Calu3 (cell line): ENCODE measurements at regions not wholly inside any gene's neighbourhood (a gene's known extent, or its start where the extent isn't known, plus 50 kb on each side); places are given as distances from the start of the nearest gene placed in this dataset.
"Not testable (repeated sequence)": the region's sequence is repeated elsewhere in the genome, so short reads cannot be mapped to it uniquely, and the experiment has no call there.

Experiments
- BruUV-seq: library from RNA; stranded (reverse); fragments of 400-500 nt; replicated peaks from 2 replicates; lab custom pipeline; 2021; lab: Mats Ljungman, UMichigan
- CTCF ChIA-PET: fragments of 300-600 bp; sonication (Branson Sonifier 250); formaldehyde crosslinking; loops from one replicate; lab custom pipeline; 2022; ENCODE audit warnings: antibody characterized with exemption; lab: Charles Lee
- DNase-seq: peaks from one replicate; pipeline ENCODE4 v3.0.0; 2022
- H3K27ac Mint-ChIP-seq: one replicate; pipeline ENCODE4 v1.8.0; 2022; ENCODE audit warnings: mixed read lengths; ENCODE audit not compliant: unreplicated experiment
- H3K27me3 Mint-ChIP-seq: one replicate; pipeline ENCODE4 v1.8.0; 2022; ENCODE audit warnings: mixed read lengths; ENCODE audit not compliant: unreplicated experiment
- H3K36me3 Mint-ChIP-seq: one replicate; pipeline ENCODE4 v1.8.0; 2022; ENCODE audit warnings: mild to moderate bottlenecking, moderate library complexity, mixed read lengths; ENCODE audit not compliant: insufficient read depth, unreplicated experiment
- H3K4me1 Mint-ChIP-seq: one replicate; pipeline ENCODE4 v1.8.0; 2022; ENCODE audit warnings: mild to moderate bottlenecking, low read depth, mixed read lengths; ENCODE audit not compliant: unreplicated experiment
- H3K4me3 Mint-ChIP-seq: one replicate; pipeline ENCODE4 v1.8.0; 2022; ENCODE audit warnings: mild to moderate bottlenecking, low read depth, moderate library complexity, mixed read lengths; ENCODE audit not compliant: unreplicated experiment
- H3K9me3 Mint-ChIP-seq: one replicate; pipeline ENCODE4 v1.8.0; 2022; ENCODE audit warnings: low read depth, mixed read lengths; ENCODE audit not compliant: unreplicated experiment
- intact Hi-C: fragments of 100-400 bp; cut with micrococcal nuclease; formaldehyde crosslinking; loops from one replicate; pipeline ENCODE4 v1.10.0; 2022; ENCODE audit not compliant: unreplicated experiment
- TF ChIP-seq, protein P1 (sequence below): fragments of 200-600 bp; IDR thresholded peaks from one replicate; pipeline ENCODE4 v1.8.0; 2022; ENCODE audit warnings: antibody characterized with exemption; ENCODE audit not compliant: unreplicated experiment

DNA sequence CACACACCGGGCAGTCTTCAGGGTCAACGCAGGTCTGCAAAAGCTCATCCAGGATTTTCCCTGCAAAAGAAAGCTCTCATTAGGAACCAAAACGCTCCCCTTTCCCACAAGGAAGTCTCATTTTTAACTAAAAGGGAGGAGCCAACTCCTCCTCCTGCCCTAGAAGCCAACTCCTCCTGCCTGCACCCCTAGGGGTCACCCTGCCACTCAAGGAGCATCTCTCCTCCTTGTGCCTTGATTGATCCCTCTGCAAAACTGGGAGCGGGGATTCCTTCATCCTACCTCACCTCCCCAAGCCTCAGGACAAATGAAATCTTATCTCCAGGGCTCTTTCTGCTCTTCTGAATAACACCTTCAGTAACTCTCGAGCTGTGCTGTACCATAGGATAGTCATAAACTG lies 107.8 kb upstream of the CCT8L2 start:
- H3K36me3 Mint-ChIP-seq, intact Hi-C loops, H3K27ac Mint-ChIP-seq, H3K4me3 Mint-ChIP-seq, CTCF ChIA-PET, DNase-seq, H3K4me1 Mint-ChIP-seq, BruUV-seq, H3K27me3 Mint-ChIP-seq: not testable (repeated sequence)
- H3K9me3 Mint-ChIP-seq = peaks cover 19% of the 10 kb centered on the region

DNA sequence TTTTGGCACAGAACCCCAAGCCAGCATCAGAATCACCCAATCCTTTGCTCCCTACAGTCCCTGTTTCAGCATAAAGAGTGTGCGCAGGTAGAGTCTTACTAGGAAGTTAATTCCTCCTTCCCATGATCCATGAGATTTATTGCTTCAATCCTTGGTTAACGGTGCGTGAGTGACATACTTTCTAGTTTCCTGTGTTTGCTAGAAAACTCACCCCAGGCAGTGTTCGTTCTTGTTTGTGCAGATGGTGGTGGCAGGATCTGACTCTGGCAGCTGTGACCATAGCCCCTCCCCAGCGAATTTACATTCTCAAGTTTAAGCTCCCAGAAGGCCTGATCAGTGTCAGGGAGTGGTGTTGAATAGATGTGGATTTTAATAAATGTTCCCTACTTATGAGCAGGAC lies 106.7 kb upstream of the CCT8L2 start:
- no TSS peak for BruUV-seq
- Mint-ChIP-seq H3K36me3 (no peaks in the 10 kb centered on the region), H3K4me3 (no peak overlapping the region), H3K27me3 (no peaks in the 10 kb centered on the region), H3K9me3 (peaks cover 12% of the 10 kb centered on the region), H3K27ac (no peak overlapping the region), H3K4me1 (no peaks in the 10 kb centered on the region)
- TF ChIP-seq, protein P1, sequence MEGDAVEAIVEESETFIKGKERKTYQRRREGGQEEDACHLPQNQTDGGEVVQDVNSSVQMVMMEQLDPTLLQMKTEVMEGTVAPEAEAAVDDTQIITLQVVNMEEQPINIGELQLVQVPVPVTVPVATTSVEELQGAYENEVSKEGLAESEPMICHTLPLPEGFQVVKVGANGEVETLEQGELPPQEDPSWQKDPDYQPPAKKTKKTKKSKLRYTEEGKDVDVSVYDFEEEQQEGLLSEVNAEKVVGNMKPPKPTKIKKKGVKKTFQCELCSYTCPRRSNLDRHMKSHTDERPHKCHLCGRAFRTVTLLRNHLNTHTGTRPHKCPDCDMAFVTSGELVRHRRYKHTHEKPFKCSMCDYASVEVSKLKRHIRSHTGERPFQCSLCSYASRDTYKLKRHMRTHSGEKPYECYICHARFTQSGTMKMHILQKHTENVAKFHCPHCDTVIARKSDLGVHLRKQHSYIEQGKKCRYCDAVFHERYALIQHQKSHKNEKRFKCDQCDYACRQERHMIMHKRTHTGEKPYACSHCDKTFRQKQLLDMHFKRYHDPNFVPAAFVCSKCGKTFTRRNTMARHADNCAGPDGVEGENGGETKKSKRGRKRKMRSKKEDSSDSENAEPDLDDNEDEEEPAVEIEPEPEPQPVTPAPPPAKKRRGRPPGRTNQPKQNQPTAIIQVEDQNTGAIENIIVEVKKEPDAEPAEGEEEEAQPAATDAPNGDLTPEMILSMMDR = no peak
- no peak for DNase-seq
- CTCF ChIA-PET = no interaction called here
- intact Hi-C loops = no loop called here

DNA sequence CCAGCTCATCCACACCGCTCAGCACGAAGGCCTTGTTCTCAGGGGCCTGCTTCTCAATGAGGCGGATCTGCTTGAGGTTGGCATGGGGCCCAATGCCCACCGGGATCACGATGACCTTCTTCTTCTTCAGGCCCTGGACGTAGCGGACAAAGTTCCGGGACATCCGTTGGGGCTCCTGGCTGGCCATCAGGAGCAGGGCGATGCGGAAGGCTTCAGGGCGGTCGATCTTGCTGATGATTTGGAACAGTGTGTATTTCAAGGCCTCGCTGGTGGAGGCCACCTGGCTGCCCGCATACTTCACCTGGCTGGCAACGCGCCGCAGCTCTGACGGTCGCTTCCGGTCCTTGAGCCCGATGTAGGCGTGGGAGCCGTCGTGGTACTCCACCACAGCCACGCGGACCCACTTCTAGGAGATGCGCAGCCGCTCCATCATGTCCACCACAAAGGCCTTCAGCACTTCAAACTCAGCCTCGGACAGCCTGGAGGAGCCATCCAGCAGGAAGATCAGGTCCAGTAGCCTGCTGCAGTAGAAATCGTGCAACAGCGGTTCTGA lies 105.0 kb upstream of the CCT8L2 start:
- H3K36me3 Mint-ChIP-seq, H3K4me1 Mint-ChIP-seq, H3K27ac Mint-ChIP-seq, DNase-seq, BruUV-seq, H3K4me3 Mint-ChIP-seq, H3K27me3 Mint-ChIP-seq, intact Hi-C loops, CTCF ChIA-PET: not testable (repeated sequence)
- peaks cover 10% of the 10 kb centered on the region for H3K9me3 Mint-ChIP-seq

DNA sequence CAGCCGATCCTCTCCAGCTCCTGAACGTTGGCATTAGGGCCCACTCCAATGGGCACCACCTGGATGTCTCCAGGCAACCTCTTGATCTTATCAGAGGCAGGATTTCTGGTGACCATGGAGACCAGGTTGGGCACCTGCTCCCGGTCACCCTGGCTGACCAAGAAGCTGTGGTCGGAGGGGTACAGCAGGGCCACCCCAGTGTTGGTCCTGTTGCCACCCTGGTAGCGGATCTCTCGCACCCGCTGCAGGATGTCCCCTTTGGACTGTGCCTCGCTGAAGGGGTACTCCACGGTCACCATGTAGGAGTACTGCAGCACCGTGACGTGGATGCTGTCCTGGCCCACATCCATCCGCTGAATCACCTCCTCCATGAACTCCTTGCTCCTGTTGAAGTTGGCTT lies 104.3 kb upstream of the CCT8L2 start:
- BruUV-seq, H3K27ac Mint-ChIP-seq, DNase-seq, H3K4me3 Mint-ChIP-seq, H3K36me3 Mint-ChIP-seq, H3K4me1 Mint-ChIP-seq, intact Hi-C loops, H3K27me3 Mint-ChIP-seq, CTCF ChIA-PET: not testable (repeated sequence)
- peaks cover 12% of the 10 kb centered on the region for H3K9me3 Mint-ChIP-seq

DNA sequence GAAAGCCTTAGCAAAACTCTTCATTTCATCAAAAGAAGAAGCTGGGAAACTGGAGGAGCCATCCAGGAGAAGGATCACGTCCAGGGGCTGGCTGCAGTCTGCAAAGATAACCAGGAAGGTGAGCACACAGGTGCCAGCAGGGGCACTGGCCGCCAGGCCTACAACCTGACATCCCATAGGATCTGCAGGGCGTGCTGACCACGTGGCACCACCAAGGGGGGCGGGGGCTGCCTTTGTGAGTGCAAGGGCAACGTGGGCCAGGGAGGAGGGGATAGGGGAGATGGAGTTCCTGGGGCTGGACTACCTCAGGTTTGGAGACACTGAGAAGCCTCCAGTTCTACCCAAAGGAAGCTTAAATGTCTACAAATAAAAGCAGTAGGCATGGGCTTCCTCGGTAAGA lies 102.7 kb upstream of the CCT8L2 start:
- no peaks in the 10 kb centered on the region for H3K4me1 Mint-ChIP-seq
- H3K9me3 Mint-ChIP-seq = peaks cover 9% of the 10 kb centered on the region
- no peak overlapping the region for H3K4me3 Mint-ChIP-seq
- H3K27me3 Mint-ChIP-seq = no peaks in the 10 kb centered on the region
- H3K27ac Mint-ChIP-seq = no peak overlapping the region
- no peaks in the 10 kb centered on the region for H3K36me3 Mint-ChIP-seq
- intact Hi-C loops = no loop called here
- no TSS peak for BruUV-seq
- DNase-seq = no peak
- TF ChIP-seq, protein P1 = no peak
- CTCF ChIA-PET = no interaction called here

DNA sequence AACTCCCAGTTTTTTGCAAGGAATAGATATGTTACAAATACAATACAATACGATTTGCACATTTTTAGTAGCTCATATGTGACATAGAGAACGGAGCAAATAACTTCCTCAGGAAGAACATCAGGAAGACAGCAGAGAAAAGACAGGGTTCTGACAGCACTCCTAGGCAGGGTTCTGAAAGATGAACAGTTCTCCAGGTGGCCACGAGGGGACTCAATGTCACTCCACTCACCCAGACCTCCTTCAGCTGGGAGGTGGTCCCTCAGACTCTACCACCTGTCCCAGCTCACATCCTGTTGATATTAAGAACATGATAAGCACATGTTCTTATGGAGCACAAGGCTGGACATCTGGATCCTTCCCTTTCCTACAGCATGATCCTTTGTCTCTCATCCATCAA lies 101.1 kb upstream of the CCT8L2 start:
- H3K4me1 Mint-ChIP-seq, H3K4me3 Mint-ChIP-seq, CTCF ChIA-PET, BruUV-seq, H3K9me3 Mint-ChIP-seq, H3K27me3 Mint-ChIP-seq, intact Hi-C loops, H3K27ac Mint-ChIP-seq, H3K36me3 Mint-ChIP-seq, DNase-seq: not testable (repeated sequence)

DNA sequence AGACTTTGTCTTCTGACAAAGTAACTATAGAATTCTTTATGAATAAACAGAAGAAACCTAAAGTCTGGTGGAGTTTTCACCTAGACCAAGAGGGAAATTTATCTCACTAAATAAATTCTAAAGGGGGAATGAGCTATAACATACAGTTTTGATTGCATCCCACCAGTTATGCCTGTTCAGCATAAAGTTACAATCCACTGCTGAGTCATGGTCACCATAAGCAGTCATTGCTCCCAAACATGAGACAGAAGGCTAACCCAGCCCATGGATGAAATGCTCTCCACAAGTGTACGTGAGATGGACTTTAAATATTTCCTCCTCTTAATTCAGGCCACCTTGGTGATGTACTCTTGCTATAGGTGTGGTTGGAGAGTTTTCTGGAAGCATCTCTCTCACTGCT lies 96.7 kb upstream of the CCT8L2 start:
- intact Hi-C loops, DNase-seq, H3K4me3 Mint-ChIP-seq, CTCF ChIA-PET, H3K27me3 Mint-ChIP-seq, H3K4me1 Mint-ChIP-seq, H3K27ac Mint-ChIP-seq, H3K36me3 Mint-ChIP-seq, BruUV-seq: not testable (repeated sequence)
- peaks cover 15% of the 10 kb centered on the region for H3K9me3 Mint-ChIP-seq

DNA sequence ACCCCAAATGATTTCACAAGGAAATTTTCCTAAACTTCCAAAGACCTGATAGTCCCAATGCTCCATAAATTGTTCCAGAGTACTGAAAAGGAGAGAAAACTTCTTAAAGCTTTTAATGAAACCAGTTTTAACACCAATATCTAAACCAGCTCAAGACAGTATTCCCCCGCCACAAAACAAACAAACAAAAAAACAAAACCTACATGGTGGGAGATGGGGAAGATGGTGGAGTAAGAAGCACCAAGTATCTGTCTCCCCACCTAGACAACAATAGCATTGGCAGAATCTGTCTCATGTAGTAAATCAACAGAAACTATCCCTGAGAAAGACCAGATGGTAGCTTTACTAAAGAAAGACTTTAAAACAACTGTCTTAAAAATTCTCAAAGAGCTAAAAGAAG lies 88.7 kb upstream of the CCT8L2 start:
- H3K4me3 Mint-ChIP-seq, H3K27ac Mint-ChIP-seq, DNase-seq, H3K4me1 Mint-ChIP-seq, H3K27me3 Mint-ChIP-seq, H3K36me3 Mint-ChIP-seq, BruUV-seq, intact Hi-C loops: not testable (repeated sequence)
- CTCF ChIA-PET = interaction anchor here (0.7 kb wide), 1 partner anchor 552 kb away, joined by 4 read pairs; no protein-coding TSS in a partner anchor
- peaks cover 11% of the 10 kb centered on the region for H3K9me3 Mint-ChIP-seq
